K562 (cell line): ENCODE measurements at regions not wholly inside any gene's neighbourhood (a gene's known extent, or its start where the extent isn't known, plus 50 kb on each side); places are given as distances from the start of the nearest gene placed in this dataset.

Experiments
- ATAC-seq: fragments of 200-7000 bp; cut with Tn5 transposase; 3 replicates; pipeline ENCODE4 v1.9.1; 2020; ENCODE audit warnings: moderate library complexity
- BruUV-seq: library from RNA; stranded (reverse); fragments of 400-500 nt; replicated peaks from 2 replicates; lab custom pipeline; 2021; lab: Mats Ljungman, UMichigan
- CTCF ChIA-PET: fragments of 300-600 bp; formaldehyde crosslinking; extraction: SDS; loops from one replicate; lab custom pipeline; 2021; ENCODE audit warnings: low intra/inter-chr PET ratio; lab: Yijun Ruan, JAX
- POLR2A ChIA-PET: fragments of 300-600, 350-650 bp; sonication (Branson Sonifier 250); formaldehyde crosslinking; extraction: SDS; loops from one replicate; lab custom pipeline; 2021; ENCODE audit warnings: antibody characterized with exemption, inconsistent platforms; lab: Yijun Ruan, JAX
- DNase-seq, 4 experiments: peaks; one replicate each; pipeline versions ENCODE4 v3.0.0 to v3.0.0-alpha.2; 2011 to 2018; ENCODE audit warnings: low spot score in 3 of 4, mixed read lengths in 3 of 4; ENCODE audit errors: extremely low read depth in 1 of 4
- FAIRE-seq: peaks from 2 replicates; lab custom pipeline; 2011; peaks lifted over from hg19 to GRCh38; lab: Jason Lieb, UNC
- H2AFZ ChIP-seq: 2 replicates; pipeline ENCODE4 v1.6.0; 2011; ENCODE audit warnings: low read depth, low read length, control low read depth, inconsistent platforms
- H3K27ac ChIP-seq: fragments of 200-600 bp; 3 replicates; pipeline ENCODE4 v1.8.0; 2011; ENCODE audit warnings: low read depth, mild to moderate bottlenecking, control low read depth, inconsistent platforms, low read length, moderate library complexity, mixed read lengths; ENCODE audit errors: extremely low read depth
- H3K27me3 ChIP-seq, 2 experiments: fragments of 300-600 bp in 1 of 2; 2 replicates in 1 of 2; 3 replicates in 1 of 2; pipeline versions ENCODE4 v1.6.0 to v1.8.0; 2011; ENCODE audit warnings: inconsistent platforms in 2 of 2, low read length in 2 of 2, mild to moderate bottlenecking in 1 of 2, mixed read lengths in 1 of 2, moderate library complexity in 1 of 2; ENCODE audit not compliant: control insufficient read depth in 2 of 2, insufficient read depth in 2 of 2
- H3K36me3 ChIP-seq: fragments of 300-600 bp; 3 replicates; pipeline ENCODE4 v1.8.0; 2011; ENCODE audit warnings: mild to moderate bottlenecking, low read length, inconsistent platforms; ENCODE audit not compliant: control insufficient read depth, insufficient read depth
- H3K4me1 ChIP-seq, 2 experiments: fragments of 200-600 bp in 1 of 2; replicated peaks in 1 of 2; 2 replicates in 1 of 2; 3 replicates in 1 of 2; pipeline versions ENCODE4 v1.5.1 to v1.8.0; 2011; ENCODE audit warnings: inconsistent platforms in 2 of 2, low read length in 2 of 2, mild to moderate bottlenecking in 1 of 2, mixed read lengths in 1 of 2, moderate library complexity in 1 of 2; ENCODE audit not compliant: control insufficient read depth in 2 of 2, insufficient read depth in 2 of 2
- H3K4me2 ChIP-seq: 2 replicates; pipeline ENCODE4 v1.6.1; 2011; ENCODE audit warnings: low read length, control low read depth, inconsistent platforms, mixed read lengths; ENCODE audit not compliant: insufficient read depth
- H3K4me3 ChIP-seq: fragments of 200-600 bp; sonication (generic), shearing (Covaris generic); 2 replicates; pipeline ENCODE4 v1.5.1; 2016; ENCODE audit warnings: control low read depth, inconsistent platforms
- H3K79me2 ChIP-seq: fragments of 200-600 bp; 3 replicates; pipeline ENCODE4 v1.8.0; 2011; ENCODE audit warnings: low read length, inconsistent platforms; ENCODE audit not compliant: control insufficient read depth, insufficient read depth
- H3K9ac ChIP-seq, 2 experiments: 2 replicates each; pipeline versions ENCODE4 v1.6.0 to v1.6.1; 2011; ENCODE audit warnings: low read depth in 2 of 2, low read length in 2 of 2, control low read depth in 1 of 2, inconsistent platforms in 1 of 2, mild to moderate bottlenecking in 1 of 2, mixed read lengths in 1 of 2; ENCODE audit not compliant: insufficient read depth in 1 of 2
- H3K9me1 ChIP-seq: one replicate; pipeline ENCODE4 v1.6.0; 2011; ENCODE audit warnings: inconsistent platforms, mild to moderate bottlenecking, low read length, moderate library complexity; ENCODE audit not compliant: control insufficient read depth, insufficient read depth
- H3K9me3 ChIP-seq: replicated peaks from 2 replicates; pipeline ENCODE4 v1.5.1; 2011; ENCODE audit warnings: low read depth, low read length, inconsistent platforms; ENCODE audit not compliant: control insufficient read depth, insufficient read depth
- H4K20me1 ChIP-seq: replicated peaks from 2 replicates; pipeline ENCODE4 v1.6.1; 2011; ENCODE audit warnings: low read length, inconsistent platforms, mixed read lengths; ENCODE audit not compliant: control insufficient read depth, insufficient read depth
- EHMT2 ChIP-seq: fragments of 450-650 bp; IDR thresholded peaks from 2 replicates; pipeline ENCODE4 v1.6.1; 2018; ENCODE audit warnings: antibody characterized with exemption
- MCM2 ChIP-seq: fragments of 450-650 bp; IDR thresholded peaks from 2 replicates; pipeline ENCODE4 v1.6.1; 2017; ENCODE audit warnings: low read depth, mild to moderate bottlenecking
- TGIF2 ChIP-seq: sonication (generic); formaldehyde crosslinking; IDR thresholded peaks from 2 replicates; pipeline ENCODE4 v1.8.1; 2022; ENCODE audit warnings: mild to moderate bottlenecking, missing genetic modification reagents, moderate library complexity
- U2AF2 ChIP-seq: fragments of 200-400 bp; formaldehyde crosslinking; optimal IDR thresholded peaks from 2 replicates; pipeline ENCODE3; 2017; ENCODE audit warnings: low read depth, mild to moderate bottlenecking, low read length
- ZEB2 ChIP-seq: fragments of 450-650 bp; IDR thresholded peaks from 2 replicates; pipeline ENCODE4 v1.6.1; 2016
- ZNF766 ChIP-seq: fragments of 200-800 bp; sonication (Bioruptor generic); conservative IDR thresholded peaks from 2 replicates; pipeline ENCODE4 v1.6.1; 2016; ENCODE audit warnings: missing genetic modification characterization, missing compliant biosample characterization
- ZNF830 ChIP-seq: fragments of 250-450 bp; sonication (Bioruptor Pico); IDR thresholded peaks from 2 replicates; pipeline ENCODE4 v1.5.0; 2021; ENCODE audit warnings: mild to moderate bottlenecking
- WGBS: fragments of 100-300 bp; shearing (Covaris generic); methylation state at CpG from one replicate; pipeline ENCODE4 v1.1.6; 2016; ENCODE audit warnings: low coverage, mixed read lengths; ENCODE audit not compliant: insufficient coverage; ENCODE audit errors: missing lambda C conversion rate; 5-methylcytosine and 5-hydroxymethylcytosine counted together
- in situ Hi-C: fragments of 300-500 bp; cut with MboI; formaldehyde crosslinking; loops from 4 replicates; pipeline ENCODE4 v1.15.0; 2018; ENCODE audit warnings: inconsistent platforms, mixed read lengths
- intact Hi-C: fragments of 100-400 bp; cut with micrococcal nuclease; formaldehyde crosslinking; loops from 2 replicates; pipeline ENCODE4 v1.14.2; 2022
- TF ChIP-seq, protein P1 (sequence below): IDR thresholded peaks from 2 replicates; pipeline ENCODE4 v1.6.1; 2016; ENCODE audit warnings: missing genetic modification characterization, missing compliant biosample characterization

DNA sequence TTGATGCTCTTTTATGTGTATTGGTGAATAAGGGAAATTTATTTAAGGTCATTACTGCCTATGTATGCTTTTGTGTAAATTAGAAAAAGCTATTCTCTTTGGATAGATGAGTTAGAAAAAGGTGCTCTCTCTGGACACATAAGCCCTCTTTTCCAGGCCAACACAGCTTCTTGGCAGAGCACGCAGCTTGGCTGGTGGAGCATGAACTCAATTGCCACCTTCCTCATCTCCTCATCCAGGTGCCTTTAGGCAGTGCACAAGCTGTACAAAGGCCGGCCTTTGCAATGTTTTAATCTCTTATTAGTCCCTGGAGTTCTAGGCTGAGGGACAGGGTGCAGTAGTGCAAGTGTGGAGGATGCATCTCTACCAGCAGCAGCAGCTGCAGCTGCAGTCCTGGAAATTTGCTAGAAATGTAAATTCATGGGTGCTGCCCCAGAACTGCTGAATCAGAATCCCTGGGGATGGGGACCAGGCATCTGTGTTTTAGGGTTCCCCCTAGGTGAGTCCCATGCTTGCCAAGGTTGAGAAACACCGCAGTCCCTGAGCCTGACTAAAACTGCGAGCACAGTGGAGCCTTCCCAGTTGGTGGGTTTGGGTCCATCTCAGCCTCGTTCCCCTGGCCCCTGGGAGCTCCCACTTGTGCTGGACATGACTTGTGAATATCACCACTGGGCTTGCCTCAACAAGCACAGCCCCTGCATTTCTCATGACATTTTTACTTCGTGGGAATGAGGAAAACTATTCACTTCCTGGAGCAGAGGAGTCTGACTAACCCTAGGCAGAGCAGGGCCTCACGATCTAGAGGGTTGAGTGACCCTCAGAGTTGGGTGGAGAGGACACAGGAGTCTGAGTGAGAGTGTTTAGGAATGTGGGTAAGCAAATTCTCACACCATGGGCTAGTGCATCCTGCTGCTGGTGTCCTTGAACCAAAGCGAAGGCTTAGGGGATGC lies 272.3 kb downstream of the ZSWIM6 start (continued):
- no peak for TF ChIP-seq TGIF2 (CRISPR knock-in tag)

DNA sequence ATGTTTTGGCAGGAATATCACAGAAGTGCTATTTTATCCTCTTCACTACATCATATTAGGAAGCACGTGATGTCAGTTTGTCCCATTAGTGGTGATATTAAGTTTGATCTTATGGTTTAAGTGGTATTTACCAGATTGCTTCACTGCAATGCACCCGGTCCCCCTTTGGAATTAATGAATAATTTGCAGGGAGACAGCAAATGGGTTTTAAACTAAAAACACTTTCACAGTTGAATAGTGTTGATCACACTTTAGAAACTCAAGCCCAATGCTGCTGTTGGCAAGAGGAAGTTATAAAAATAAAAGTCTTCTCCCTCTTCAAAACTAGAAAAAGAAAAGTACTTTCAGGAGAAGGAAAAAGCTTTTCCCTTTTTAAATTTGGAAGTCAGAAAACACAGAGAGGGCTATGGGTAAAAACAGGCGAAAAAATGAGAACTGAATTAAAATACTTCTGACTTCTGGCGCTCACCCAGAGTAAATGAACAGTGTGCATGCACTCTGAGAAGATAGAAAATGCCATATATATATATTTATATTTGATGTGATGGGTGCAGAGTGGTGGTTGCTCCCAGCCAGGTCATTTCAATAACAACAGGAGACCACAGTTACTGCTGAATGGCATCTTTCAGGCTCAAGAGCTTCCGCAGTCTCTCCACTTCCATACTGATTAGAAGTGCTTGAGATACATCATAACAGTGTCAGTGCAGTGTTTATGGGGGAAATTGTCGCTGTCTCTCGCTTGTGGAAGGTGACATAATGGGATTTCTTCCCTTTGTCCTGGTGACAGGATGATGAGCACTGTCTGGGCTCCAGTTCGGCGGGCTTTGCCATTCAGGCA lies 278.0 kb downstream of the ZSWIM6 start:
- no peak overlapping the region for H3K27ac ChIP-seq
- H3K4me2 ChIP-seq: no peak overlapping the region
- no peak overlapping the region for H3K9ac ChIP-seq
- no peaks in the 10 kb centered on the region for H4K20me1 ChIP-seq
- no peak for DNase-seq
- peaks cover 19 to 35% of the 10 kb centered on the region in 2 experiments for H3K27me3 ChIP-seq
- H3K79me2 ChIP-seq: no peaks in the 10 kb centered on the region
- intact Hi-C loops (no loop called here), in situ Hi-C loops (no loop called here)
- CTCF ChIA-PET: no interaction called here
- H3K36me3 ChIP-seq: no peaks in the 10 kb centered on the region
- no peak for TF ChIP-seq ZNF766 (CRISPR knock-in tag)
- no peak for TF ChIP-seq ZEB2
- no peak for TF ChIP-seq EHMT2
- no peak for TF ChIP-seq ZNF830 (CRISPR knock-in tag)
- TF ChIP-seq U2AF2: no peak
- no peak for TF ChIP-seq MCM2
- TF ChIP-seq, protein P1, sequence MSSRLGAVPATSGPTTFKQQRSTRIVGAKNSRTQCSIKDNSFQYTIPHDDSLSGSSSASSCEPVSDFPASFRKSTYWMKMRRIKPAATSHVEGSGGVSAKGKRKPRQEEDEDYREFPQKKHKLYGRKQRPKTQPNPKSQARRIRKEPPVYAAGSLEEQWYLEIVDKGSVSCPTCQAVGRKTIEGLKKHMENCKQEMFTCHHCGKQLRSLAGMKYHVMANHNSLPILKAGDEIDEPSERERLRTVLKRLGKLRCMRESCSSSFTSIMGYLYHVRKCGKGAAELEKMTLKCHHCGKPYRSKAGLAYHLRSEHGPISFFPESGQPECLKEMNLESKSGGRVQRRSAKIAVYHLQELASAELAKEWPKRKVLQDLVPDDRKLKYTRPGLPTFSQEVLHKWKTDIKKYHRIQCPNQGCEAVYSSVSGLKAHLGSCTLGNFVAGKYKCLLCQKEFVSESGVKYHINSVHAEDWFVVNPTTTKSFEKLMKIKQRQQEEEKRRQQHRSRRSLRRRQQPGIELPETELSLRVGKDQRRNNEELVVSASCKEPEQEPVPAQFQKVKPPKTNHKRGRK (tag): no peak
- WGBS: under 1% methylated on average over 9 of the region's 9 CpGs
- no peak for FAIRE-seq
- POLR2A ChIA-PET: no interaction called here
- no peaks in the 10 kb centered on the region for H3K4me1 ChIP-seq
- no peak overlapping the region for H3K4me3 ChIP-seq
- no peak overlapping the region for H2AFZ ChIP-seq
- ATAC-seq: no peak
- no peaks in the 10 kb centered on the region for H3K9me3 ChIP-seq
- no TSS peak for BruUV-seq
- H3K9me1 ChIP-seq: no peaks in the 10 kb centered on the region
